OCI-LY1 (cell line): ENCODE measurements at regions not wholly inside any gene's neighbourhood (a gene's known extent, or its start where the extent isn't known, plus 50 kb on each side); places are given as distances from the start of the nearest gene placed in this dataset.

Experiments used
- H2AFZ ChIP-seq: fragments of 200-600 bp; sonication (generic), shearing (Covaris generic); 2 replicates; pipeline ENCODE4 v1.6.0; 2014; ENCODE audit warnings: antibody characterized with exemption, mild to moderate bottlenecking, low read length
- H3F3A ChIP-seq: fragments of 200-600 bp; sonication (generic), shearing (Covaris generic); 2 replicates; pipeline ENCODE4 v1.6.0; 2014; ENCODE audit warnings: mild to moderate bottlenecking, antibody characterized with exemption, low read length, moderate library complexity; ENCODE audit not compliant: insufficient read depth
- H3K27ac ChIP-seq: fragments of 200-600 bp; sonication (generic); 2 replicates; pipeline ENCODE4 v1.5.1; 2014; ENCODE audit warnings: low read length, mixed run types, mild to moderate bottlenecking, low read depth; ENCODE audit not compliant: poor library complexity, severe bottlenecking
- H3K27me3 ChIP-seq: fragments of 200-600 bp; sonication (generic); 2 replicates; pipeline ENCODE4 v1.6.0; 2014; ENCODE audit warnings: antibody characterized with exemption, mild to moderate bottlenecking, low read length, moderate library complexity; ENCODE audit not compliant: insufficient read depth
- H3K36me3 ChIP-seq: fragments of 200-600 bp; sonication (generic); 2 replicates; pipeline ENCODE4 v1.6.1; 2014; ENCODE audit warnings: mild to moderate bottlenecking, antibody characterized with exemption, low read length, moderate library complexity, mixed read lengths; ENCODE audit not compliant: insufficient read depth
- H3K4me1 ChIP-seq: fragments of 200-600 bp; sonication (generic); 2 replicates; pipeline ENCODE4 v1.5.1; 2014; ENCODE audit warnings: mild to moderate bottlenecking, low read length, moderate library complexity; ENCODE audit not compliant: insufficient read depth, severe bottlenecking
- H3K4me2 ChIP-seq: fragments of 200-600 bp; sonication (generic), shearing (Covaris generic); 2 replicates; pipeline ENCODE4 v1.6.1; 2014; ENCODE audit warnings: low read length
- H3K4me3 ChIP-seq: fragments of 200-600 bp; sonication (generic); 2 replicates; pipeline ENCODE4 v1.5.1; 2014; ENCODE audit warnings: low read length, low read depth, mild to moderate bottlenecking, mixed read lengths; ENCODE audit not compliant: poor library complexity, severe bottlenecking
- H3K79me2 ChIP-seq: fragments of 200-600 bp; shearing (Covaris generic); 2 replicates; pipeline ENCODE4 v1.6.1; 2016; ENCODE audit warnings: mixed run types, low read length, mixed read lengths; ENCODE audit not compliant: insufficient read depth
- H3K9ac ChIP-seq: fragments of 200-600 bp; sonication (generic), shearing (Covaris generic); 2 replicates; pipeline ENCODE4 v1.6.1; 2014; ENCODE audit warnings: mild to moderate bottlenecking, low read length, mixed read lengths
- H3K9me2 ChIP-seq: fragments of 200-600 bp; sonication (generic), shearing (Covaris generic); 2 replicates; pipeline ENCODE4 v1.6.1; 2014; ENCODE audit warnings: low read depth, mild to moderate bottlenecking, low read length, mixed read lengths
- H3K9me3 ChIP-seq: fragments of 200-600 bp; shearing (Covaris generic); 2 replicates; pipeline ENCODE4 v1.6.1; 2014; ENCODE audit warnings: low read length, mixed read lengths
- H4K20me1 ChIP-seq: fragments of 200-600 bp; sonication (generic), shearing (Covaris generic); 2 replicates; pipeline ENCODE4 v1.6.0; 2016; ENCODE audit warnings: mild to moderate bottlenecking, low read length; ENCODE audit not compliant: insufficient read depth
- CTCF ChIP-seq: fragments of 200-600 bp; sonication (generic), shearing (Covaris generic); IDR thresholded peaks from 2 replicates; pipeline ENCODE4 v1.5.1; 2017; ENCODE audit warnings: mild to moderate bottlenecking, antibody characterized with exemption, low read length, moderate library complexity, mixed read lengths
- EZH2 ChIP-seq: fragments of 200-600 bp; sonication (generic), shearing (Covaris generic); IDR thresholded peaks from 2 replicates; pipeline ENCODE4 v1.8.0; 2017; ENCODE audit warnings: borderline replicate concordance, mixed run types, mild to moderate bottlenecking, antibody characterized with exemption, low read length, moderate library complexity, mixed read lengths

DNA sequence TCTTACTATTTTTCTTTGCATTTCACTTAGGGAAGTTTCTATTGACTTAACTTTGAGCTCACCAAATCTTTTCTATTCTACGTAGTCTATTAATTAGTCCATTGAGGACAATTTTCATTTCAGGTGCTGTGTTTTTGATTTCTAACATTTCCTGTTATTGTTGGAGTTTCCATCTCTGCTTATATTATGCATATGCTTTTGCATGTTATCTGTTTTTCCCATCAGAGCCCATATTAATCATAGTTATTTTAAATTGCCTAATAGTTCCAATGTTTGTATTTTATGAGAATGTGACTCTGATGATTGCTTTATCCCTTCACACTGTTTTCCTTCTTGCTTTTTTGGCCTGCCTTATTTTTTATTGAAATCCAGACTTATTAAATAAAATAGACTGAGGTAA, 414.5 kb upstream of the OPRM1 start:
- no peak for TF ChIP-seq CTCF
- no peak for TF ChIP-seq EZH2
- Histone ChIP-seq H3K4me2 (no peak overlapping the region), H3K4me3 (no peak overlapping the region), H3K27ac (no peak overlapping the region), H3K79me2 (no peaks in the 10 kb centered on the region), H4K20me1 (no peaks in the 10 kb centered on the region), H3K4me1 (no peaks in the 10 kb centered on the region), H3K9ac (no peak overlapping the region), H3F3A (no peaks in the 10 kb centered on the region), H3K9me2 (no peaks in the 10 kb centered on the region), H2AFZ (no peak overlapping the region), H3K27me3 (no peaks in the 10 kb centered on the region), H3K36me3 (no peaks in the 10 kb centered on the region), H3K9me3 (no peaks in the 10 kb centered on the region)

- Histone ChIP-seq H3K9me3 (no peaks in the 10 kb centered on the region), H3K27ac (no peak overlapping the region), H2AFZ (no peak overlapping the region), H3K9me2 (no peaks in the 10 kb centered on the region), H3K27me3 (no peaks in the 10 kb centered on the region), H4K20me1 (no peaks in the 10 kb centered on the region), H3K4me3 (no peak overlapping the region), H3K9ac (no peak overlapping the region), H3K79me2 (no peaks in the 10 kb centered on the region), H3K4me2 (no peak overlapping the region), H3F3A (no peaks in the 10 kb centered on the region), H3K4me1 (no peaks in the 10 kb centered on the region), H3K36me3 (no peaks in the 10 kb centered on the region)
- TF ChIP-seq EZH2 (no peak), CTCF (no peak)
Observed at GRCh38 chr6:153623496-153623895, 415.5 kb upstream of the OPRM1 start.

- no peaks in the 10 kb centered on the region for H3K36me3 ChIP-seq
- TF ChIP-seq CTCF (no peak), EZH2 (no peak)
- no peaks in the 10 kb centered on the region for H3K9me3 ChIP-seq
- H3K4me2 ChIP-seq, result no peak overlapping the region
- no peaks in the 10 kb centered on the region for H3K4me1 ChIP-seq
- H3K9me2 ChIP-seq, result no peaks in the 10 kb centered on the region
- no peak overlapping the region for H2AFZ ChIP-seq
- no peak overlapping the region for H3K9ac ChIP-seq
- no peaks in the 10 kb centered on the region for H3K27me3 ChIP-seq
- H3F3A ChIP-seq, result no peaks in the 10 kb centered on the region
- H3K79me2 ChIP-seq, result no peaks in the 10 kb centered on the region
- H3K27ac ChIP-seq, result no peak overlapping the region
- H3K4me3 ChIP-seq, result no peak overlapping the region
- H4K20me1 ChIP-seq, result no peaks in the 10 kb centered on the region
Observed at GRCh38 chr6:153621491-153621890, 417.5 kb upstream of the OPRM1 start.
